ENCODE measurements at regions not wholly inside any gene's neighbourhood (a gene's known extent, or its start where the extent isn't known, plus 50 kb on each side); places are given as distances from the start of the nearest gene placed in this dataset.

DNA sequence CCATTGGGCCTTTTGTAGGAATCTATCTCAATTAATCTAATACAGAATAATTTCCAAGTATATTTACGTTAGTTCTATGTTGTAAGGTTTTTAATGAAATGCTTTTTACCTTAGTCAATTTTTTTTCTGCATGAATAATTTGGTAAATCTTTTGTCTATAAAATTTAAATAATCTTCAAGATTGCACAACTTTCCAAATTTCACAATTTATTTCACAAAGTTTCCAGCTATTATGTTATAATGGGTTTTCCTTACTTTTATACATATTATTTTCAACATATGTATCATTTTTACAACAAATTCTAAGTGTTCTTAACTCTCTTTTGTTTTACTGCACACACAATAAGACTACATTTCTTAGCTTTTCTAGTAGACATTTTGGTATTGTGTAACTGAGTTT, 470.7 kb downstream of the ETV1 start:
- DNase-seq, result no peak

- DNase-seq, result no peak
Measured at GRCh38 chr7:13524076-13524475, 465.4 kb downstream of the ETV1 start.

DNA sequence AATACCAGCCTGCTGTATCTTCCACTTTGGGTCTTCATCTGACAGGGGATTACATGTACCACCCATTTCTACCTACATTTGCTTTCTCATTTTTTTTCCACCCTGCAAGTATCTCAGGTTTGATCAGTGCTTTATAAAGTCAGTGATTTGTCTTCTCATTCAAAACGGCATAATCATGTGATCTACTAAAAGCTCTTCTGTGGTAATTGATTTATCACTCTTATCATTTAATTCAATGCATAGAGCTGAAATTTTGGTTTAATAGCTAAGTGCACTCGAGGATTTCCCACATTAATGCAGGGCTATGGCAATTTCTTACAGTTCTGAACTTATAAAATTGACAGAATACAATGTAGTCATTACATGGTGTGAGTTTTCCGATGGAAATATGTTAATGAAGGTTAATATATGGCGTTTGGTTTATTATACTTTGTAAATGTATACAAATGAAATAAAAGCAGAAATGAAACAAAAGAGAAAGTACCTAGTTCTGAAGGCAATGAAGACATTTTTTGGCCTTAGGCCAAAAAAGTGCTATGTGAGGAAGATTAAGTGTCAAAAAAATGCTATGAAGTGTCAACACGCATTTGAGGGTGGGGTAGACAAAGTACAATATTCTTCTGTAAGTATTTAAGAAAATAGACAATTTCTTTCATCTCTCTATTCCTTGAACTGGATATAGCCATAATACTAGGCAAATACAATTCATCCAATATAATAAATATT, 457.3 kb downstream of the ETV1 start:
- DNase-seq, result peak in 1 of 2 experiments; percentile 1

DNA sequence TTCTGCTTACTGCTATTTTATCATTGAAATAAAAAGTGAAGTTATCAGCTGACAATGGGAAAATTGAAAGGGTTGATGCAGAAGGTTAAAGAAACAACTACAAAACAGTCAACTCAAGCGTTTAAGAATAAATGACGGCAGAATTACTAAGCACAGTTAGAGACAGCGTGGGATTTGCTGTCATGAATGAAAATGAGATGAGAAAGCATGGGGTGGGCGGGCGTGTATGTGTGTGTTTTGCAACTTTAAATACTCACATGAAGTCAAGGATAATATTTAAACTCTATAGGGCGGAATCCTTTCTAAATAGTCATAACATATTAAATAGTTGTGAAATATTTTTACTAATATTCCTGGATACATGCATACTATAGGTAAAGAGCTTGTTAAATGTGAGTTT, 450.8 kb downstream of the ETV1 start:
- no peak for DNase-seq

- no peak for DNase-seq
Measured at GRCh38 chr7:13540429-13540828, 449.0 kb downstream of the ETV1 start.

DNA sequence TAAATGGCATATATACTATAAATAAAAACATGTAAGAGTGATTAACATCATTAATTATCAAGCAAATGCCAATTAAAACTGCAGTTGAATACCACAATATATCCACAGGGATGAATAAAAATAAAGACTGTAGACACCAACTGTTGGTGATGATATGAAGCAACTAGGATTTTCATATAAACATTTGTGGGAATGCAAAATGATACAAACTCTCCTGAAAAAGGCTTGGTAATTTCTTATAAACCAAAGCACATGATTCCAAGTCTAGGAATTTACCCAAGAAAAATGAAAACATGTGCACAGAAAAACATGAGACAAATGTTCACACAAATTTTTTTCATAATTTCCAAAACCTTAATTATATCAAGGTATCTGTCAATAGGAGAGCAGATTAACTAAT, 448.1 kb downstream of the ETV1 start:
- no peak for DNase-seq

DNA sequence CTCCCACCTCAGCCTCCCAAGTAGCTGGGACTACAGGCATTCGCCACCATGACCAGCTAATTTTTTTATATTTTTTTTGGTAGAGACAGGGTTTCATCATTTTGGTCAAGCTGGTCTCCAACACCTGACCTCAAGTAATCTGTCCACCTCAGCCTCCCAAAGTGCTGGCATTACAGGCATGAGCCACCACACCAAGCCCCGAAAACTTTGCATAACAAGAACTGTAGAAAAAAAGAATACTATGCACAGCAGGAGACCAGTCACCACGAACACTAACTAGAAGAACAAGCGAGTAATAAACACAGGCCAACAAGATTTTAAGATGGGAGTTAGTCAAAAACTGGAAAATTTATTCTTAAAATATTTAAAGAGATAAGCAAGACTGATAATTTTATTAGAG, 447.0 kb downstream of the ETV1 start:
- DNase-seq, result no peak

DNA sequence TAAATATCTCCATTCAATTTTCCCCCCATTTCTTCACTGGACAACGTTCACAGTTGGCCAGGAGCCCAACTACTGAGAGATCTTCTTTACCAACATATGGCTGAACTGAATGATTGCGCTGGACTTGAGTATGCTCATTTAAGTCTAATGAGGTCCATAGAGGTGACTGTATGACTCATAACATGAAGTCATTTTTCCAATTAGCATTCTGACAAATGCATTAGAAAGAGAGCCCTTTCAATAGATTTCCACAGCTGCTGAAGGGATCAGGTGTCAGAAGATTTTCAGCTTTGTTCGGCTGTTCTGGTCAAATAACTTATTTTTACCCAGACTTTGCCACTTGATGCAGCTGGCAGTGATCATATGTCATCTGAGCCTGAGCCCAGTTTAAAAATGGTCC, 438.0 kb downstream of the ETV1 start:
- peak; percentile 90 to 98 for DNase-seq

DNA sequence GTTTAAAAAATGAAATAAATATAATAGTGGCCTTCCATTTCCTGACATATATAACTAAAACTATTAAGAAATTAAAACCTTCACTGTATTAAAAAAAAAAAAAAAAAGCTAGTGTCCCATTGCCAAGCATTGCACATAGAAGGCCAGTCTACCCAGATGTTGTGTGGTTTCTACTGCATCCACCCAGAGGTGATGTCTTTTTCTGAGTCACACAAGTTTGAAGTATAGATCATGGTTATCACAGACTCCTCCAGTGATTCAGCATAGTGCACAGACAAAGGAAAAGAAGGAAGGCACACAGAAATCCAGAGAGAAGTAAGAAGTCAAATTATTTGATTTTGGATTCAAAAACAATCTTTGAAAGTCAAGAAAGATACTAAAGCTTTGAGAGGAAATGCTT, 429.0 kb downstream of the ETV1 start:
- no peak for DNase-seq

DNA sequence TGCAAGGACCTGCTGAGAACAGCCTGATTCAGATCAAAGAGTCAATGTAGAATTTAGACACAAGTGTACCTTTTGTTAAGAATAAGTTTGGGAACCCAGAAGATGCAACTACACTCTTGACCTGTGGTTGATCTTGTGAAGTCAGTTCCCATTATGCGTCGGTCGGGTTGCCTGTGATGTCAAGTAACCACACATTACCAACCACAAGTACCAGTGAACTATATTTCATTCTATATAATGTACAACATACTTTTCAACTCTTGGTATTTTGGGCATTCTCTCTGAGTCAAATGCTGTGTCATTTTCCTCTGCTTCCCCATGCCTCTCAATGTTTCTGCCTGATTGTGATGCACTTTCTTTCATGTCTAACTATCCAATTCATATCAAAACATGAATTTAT, 426.2 kb downstream of the ETV1 start:
- no peak for DNase-seq

GRCh38 chr7:13563680-13564079, 425.8 kb downstream of the ETV1 start:
- DNase-seq, result no peak

DNA sequence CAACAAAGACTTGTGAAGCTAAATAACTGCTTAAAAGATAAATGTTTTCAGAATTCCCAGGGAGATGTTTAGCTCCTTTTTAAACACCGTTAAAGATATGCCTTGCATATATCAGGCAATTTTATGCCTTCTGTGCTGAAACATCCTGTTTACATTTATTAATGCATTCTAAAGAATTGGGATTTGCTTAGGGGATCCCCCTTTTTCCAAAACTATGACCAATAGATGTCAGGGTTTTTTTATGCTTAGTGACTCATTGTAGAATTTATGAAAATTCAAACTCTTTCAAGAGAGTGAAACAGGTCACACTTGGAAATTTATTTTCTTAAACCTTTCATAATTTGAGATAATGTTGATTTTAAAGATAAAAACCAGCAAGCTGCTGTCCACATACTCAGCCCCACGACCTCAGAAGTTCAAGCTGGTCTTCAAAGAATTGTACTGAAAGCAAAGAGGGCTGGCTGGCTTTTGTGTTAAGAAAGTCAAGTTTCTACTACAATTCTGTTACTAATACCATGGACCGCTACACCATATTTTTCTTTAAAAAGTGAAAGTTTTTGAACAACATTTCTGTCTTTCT, 411.8 kb downstream of the ETV1 start:
- no peak for DNase-seq

DNA sequence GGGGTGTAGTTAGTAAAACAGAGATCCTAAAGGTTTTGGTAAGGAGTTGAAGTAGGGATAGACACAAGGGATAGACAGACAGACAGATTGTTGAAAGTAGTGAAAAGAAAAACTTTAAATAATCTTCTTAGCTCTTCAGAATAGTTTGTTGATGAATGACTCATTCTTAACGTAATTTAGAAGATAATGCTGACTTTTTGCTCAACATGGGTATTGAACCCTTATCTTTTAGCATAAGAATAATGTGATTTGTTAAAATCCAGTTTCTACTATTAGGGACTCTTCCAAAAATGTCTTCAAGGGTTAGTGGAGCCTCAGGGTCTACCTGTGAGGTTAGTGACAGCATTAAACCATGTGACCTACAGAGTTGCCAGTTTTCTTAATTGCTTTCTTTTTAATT, 411.2 kb downstream of the ETV1 start:
- no peak for DNase-seq

GRCh38 chr7:13581097-13581496, 408.4 kb downstream of the ETV1 start:
- no peak for DNase-seq

- DNase-seq, result no peak
Measured at GRCh38 chr7:13593854-13594253, 395.6 kb downstream of the ETV1 start.

GRCh38 chr7:13602036-13602435, 387.4 kb downstream of the ETV1 start:
- DNase-seq, result no peak

DNA sequence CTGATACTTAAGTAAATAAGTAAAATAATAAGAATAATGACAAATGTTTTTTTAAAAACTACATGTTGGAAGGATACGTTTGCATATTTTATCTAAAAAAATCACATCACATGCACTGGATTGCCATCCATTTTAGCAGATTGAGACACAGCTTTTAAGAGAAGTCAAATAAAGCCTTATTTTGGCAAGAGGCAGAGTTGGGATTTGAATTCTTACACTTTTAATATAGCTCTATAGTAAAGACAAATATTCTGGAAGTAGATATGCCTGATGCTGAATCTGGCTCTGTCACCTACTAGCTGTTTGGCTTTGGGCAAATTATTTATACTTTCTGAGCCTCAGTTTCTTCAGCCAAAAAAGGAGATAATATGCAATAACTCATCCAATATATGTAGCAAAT, 386.4 kb downstream of the ETV1 start:
- no peak for DNase-seq

DNA sequence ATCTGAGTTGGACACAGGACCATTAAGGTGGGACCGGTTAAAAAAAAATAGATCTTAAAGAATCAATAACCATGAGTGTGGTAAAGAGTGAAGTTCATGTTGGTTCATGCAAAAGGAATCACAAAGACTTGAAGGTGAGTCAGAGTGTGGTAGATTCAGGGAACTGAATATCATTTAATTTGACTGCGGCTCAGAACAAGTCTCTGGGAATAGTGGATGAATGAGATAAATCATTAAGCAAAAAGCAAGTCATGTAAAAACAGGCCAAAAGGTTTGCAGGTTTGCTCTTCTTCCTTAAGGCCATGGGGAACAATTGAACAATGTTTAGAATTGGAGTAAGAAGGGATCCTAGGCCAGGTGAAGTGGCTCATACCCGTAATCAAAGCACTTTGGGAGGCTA, 385.8 kb downstream of the ETV1 start:
- no peak for DNase-seq

DNA sequence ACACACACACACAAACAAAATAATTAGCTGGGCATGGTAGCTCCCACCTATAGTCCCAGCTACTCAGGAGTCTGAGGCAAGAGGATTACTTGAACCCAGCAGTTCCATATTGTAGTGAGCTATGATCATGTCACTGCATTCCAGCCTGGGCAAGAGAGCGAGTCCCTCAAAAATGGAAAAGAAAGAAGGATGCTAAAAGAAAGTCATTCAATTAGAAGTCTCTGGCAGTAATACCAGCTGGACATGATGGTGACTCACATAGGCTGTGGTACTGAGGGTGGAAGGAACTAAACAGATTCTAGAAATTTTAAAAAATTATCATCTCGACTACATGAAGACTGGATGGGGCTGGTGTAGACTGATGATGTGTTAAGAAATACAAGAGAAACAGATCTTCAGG, 385.3 kb downstream of the ETV1 start:
- DNase-seq, result no peak

DNA sequence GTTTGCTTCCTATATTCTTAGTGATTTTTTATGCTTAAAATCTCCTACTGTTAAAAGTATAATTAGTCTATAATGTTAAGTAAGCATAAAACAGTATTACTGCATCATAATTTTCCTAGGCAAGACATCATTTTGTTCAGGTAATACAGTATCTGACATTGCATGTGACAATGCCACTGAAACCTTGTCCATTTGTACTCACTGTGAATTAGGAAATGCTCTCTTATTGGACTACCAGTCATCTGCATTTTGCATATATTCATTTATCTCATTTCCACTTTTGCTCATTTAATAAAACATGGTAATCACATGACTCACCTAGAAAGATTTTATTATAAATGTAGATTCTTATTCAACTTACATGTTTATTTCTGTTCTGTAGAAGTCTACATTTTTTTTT, 379.1 kb downstream of the ETV1 start:
- no peak for DNase-seq

GRCh38 chr7:13615679-13616078, 373.8 kb downstream of the ETV1 start:
- DNase-seq, result no peak

GRCh38 chr7:13627455-13627854, 362.0 kb downstream of the ETV1 start:
- peak in 1 of 2 experiments; percentile 2 for DNase-seq

DNA sequence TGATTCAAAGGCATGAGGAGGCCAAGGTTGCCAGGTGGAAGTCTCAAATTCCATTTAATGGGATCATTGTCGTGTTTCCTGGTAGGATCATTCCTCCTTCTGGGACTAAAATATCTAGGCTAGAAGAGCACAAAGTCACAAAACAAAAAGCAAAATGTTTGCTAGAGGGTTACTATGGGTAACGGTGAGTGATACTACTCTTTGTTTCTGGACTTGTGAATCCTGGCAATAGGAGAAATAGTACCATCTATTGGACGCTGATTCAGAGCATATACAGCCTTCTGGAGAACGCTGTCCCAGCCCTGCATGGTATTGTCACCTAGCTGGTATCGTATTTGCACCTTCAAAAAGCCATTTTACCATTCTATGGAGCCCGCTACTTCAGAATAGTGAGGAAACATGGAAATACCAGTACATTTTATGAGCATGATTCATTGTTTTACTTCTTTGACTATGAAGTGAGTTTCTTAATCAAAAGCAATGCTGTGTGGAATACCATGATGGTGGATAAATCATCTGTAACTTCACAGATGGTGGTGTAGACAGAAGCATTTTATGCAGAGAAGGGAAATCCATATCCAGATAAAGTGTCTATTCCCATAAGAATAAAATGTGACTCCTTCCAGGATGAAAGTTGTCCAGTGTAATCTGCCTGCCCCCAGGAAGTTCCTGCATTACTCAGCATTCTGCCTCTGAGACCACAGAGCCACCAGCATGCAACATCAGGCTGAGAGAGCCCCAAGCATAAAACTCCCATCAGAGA, 361.0 kb downstream of the ETV1 start:
- DNase-seq, result no peak

Measured in NCI-H524 (cell line).